Astrocyte (in vitro differentiated cells and primary cell): ENCODE measurements at regions not wholly inside any gene's neighbourhood (a gene's known extent, or its start where the extent isn't known, plus 50 kb on each side); places are given as distances from the start of the nearest gene placed in this dataset.

Source experiments
- CTCF ChIP-seq: IDR thresholded peaks from 2 replicates; pipeline ENCODE4 v1.5.1; 2011; ENCODE audit warnings: low read depth, mild to moderate bottlenecking, inconsistent platforms, low read length, moderate library complexity; ENCODE audit not compliant: insufficient read depth
- EZH2 ChIP-seq: IDR thresholded peaks from 2 replicates; pipeline ENCODE4 v1.6.1; 2012; ENCODE audit warnings: mild to moderate bottlenecking, low read length, inconsistent platforms; ENCODE audit not compliant: insufficient read depth

GRCh38 chr3:154050216-154050615 is 71.0 kb upstream of the ARHGEF26 start:
- TF ChIP-seq EZH2, result no peak
- no peak for TF ChIP-seq CTCF
